ENCODE measurements at regions not wholly inside any gene's neighbourhood (a gene's known extent, or its start where the extent isn't known, plus 50 kb on each side); places are given as distances from the start of the nearest gene placed in this dataset.
A peak's percentile ranks its signal among the peaks of the same experiment; 100 is the strongest.

- Histone ChIP-seq H3K79me2 (ENCODE audit: low read length) (no peaks in the 10 kb centered on the region), H3K4me1 (ENCODE audit: low read length) (no peaks in the 10 kb centered on the region), H3K27me3 (ENCODE audit: low read length) (no peaks in the 10 kb centered on the region), H3K36me3 (ENCODE audit: insufficient read depth, low read length) (no peaks in the 10 kb centered on the region), H3K9me3 (ENCODE audit: low read length) (peaks cover 37% of the 10 kb centered on the region), H2AFZ (ENCODE audit: low read length) (no peak overlapping the region), H3K9ac (ENCODE audit: low read length) (no peak overlapping the region), H3K27ac (ENCODE audit: low read length) (no peak overlapping the region), H3K9me2 (replicated peaks; ENCODE audit: insufficient read depth, low read length) (no peaks in the 10 kb centered on the region), H3K4me3 (ENCODE audit: low read length) (no peak overlapping the region), H3K4me2 (ENCODE audit: low read depth, low read length, poor library complexity, severe bottlenecking) (no peak overlapping the region), H4K20me1 (ENCODE audit: insufficient read depth, low read depth, low read length) (no peaks in the 10 kb centered on the region)
- DNase-seq = no peak
These were observed 84.6 kb upstream of the PCDH17 start for GRCh38 chr13:57546942-57547341.

GRCh38 chr13:57552437-57552836 lies 79.1 kb upstream of the PCDH17 start:
- H3K4me3 ChIP-seq (ENCODE audit: low read length) = no peak overlapping the region
- no peak overlapping the region for H2AFZ ChIP-seq (ENCODE audit: low read length)
- H3K9ac ChIP-seq (ENCODE audit: low read length) = no peak overlapping the region
- no peaks in the 10 kb centered on the region for H3K36me3 ChIP-seq (ENCODE audit: insufficient read depth, low read length)
- no peaks in the 10 kb centered on the region for H3K79me2 ChIP-seq (ENCODE audit: low read length)
- no peak for DNase-seq
- no peaks in the 10 kb centered on the region for H3K27me3 ChIP-seq (ENCODE audit: low read length)
- peaks cover 48% of the 10 kb centered on the region for H3K9me3 ChIP-seq (ENCODE audit: low read length)
- no peak overlapping the region for H3K4me2 ChIP-seq (ENCODE audit: low read depth, low read length, poor library complexity, severe bottlenecking)
- no peak overlapping the region for H3K27ac ChIP-seq (ENCODE audit: low read length)
- H3K4me1 ChIP-seq (ENCODE audit: low read length) = no peaks in the 10 kb centered on the region
- no peaks in the 10 kb centered on the region for H3K9me2 ChIP-seq (replicated peaks; ENCODE audit: insufficient read depth, low read length)
- no peaks in the 10 kb centered on the region for H4K20me1 ChIP-seq (ENCODE audit: insufficient read depth, low read depth, low read length)

GRCh38 chr13:57553932-57554331 lies 77.6 kb upstream of the PCDH17 start:
- H3K9ac ChIP-seq (ENCODE audit: low read length) = no peak overlapping the region
- H3K4me3 ChIP-seq (ENCODE audit: low read length) = no peak overlapping the region
- DNase-seq = no peak
- no peaks in the 10 kb centered on the region for H3K27me3 ChIP-seq (ENCODE audit: low read length)
- H3K36me3 ChIP-seq (ENCODE audit: insufficient read depth, low read length) = no peaks in the 10 kb centered on the region
- H2AFZ ChIP-seq (ENCODE audit: low read length) = no peak overlapping the region
- no peaks in the 10 kb centered on the region for H3K9me2 ChIP-seq (replicated peaks; ENCODE audit: insufficient read depth, low read length)
- H3K79me2 ChIP-seq (ENCODE audit: low read length) = no peaks in the 10 kb centered on the region
- no peak overlapping the region for H3K4me2 ChIP-seq (ENCODE audit: low read depth, low read length, poor library complexity, severe bottlenecking)
- no peaks in the 10 kb centered on the region for H3K4me1 ChIP-seq (ENCODE audit: low read length)
- H3K27ac ChIP-seq (ENCODE audit: low read length) = no peak overlapping the region
- H3K9me3 ChIP-seq (ENCODE audit: low read length) = peaks cover 40% of the 10 kb centered on the region
- H4K20me1 ChIP-seq (ENCODE audit: insufficient read depth, low read depth, low read length) = no peaks in the 10 kb centered on the region

DNA sequence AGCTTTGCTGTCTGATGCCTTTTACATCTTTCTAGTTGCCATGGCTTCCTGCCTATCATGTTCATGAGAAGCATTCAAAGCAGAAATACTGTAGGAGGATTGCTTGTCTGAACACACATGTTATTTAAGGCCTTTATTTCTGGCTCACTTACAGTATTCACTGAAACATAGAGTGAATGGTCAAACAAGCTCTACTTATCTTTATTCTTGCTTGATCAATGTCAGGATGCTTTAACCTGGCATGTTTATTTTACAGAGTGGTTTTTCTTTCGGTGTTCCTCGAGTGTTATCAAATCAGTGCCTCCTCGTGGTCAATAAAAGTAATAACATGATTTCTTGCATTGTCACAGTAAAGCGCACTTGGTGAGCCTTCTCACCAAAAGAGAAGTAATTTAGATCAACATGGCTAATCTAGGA lies 73.5 kb upstream of the PCDH17 start:
- no peaks in the 10 kb centered on the region for H3K27me3 ChIP-seq (ENCODE audit: low read length)
- no peak overlapping the region for H3K9ac ChIP-seq (ENCODE audit: low read length)
- no peaks in the 10 kb centered on the region for H3K9me2 ChIP-seq (replicated peaks; ENCODE audit: insufficient read depth, low read length)
- no peak overlapping the region for H3K27ac ChIP-seq (ENCODE audit: low read length)
- H3K4me2 ChIP-seq (ENCODE audit: low read depth, low read length, poor library complexity, severe bottlenecking) = no peak overlapping the region
- no peak overlapping the region for H2AFZ ChIP-seq (ENCODE audit: low read length)
- H3K36me3 ChIP-seq (ENCODE audit: insufficient read depth, low read length) = no peaks in the 10 kb centered on the region
- H3K4me3 ChIP-seq (ENCODE audit: low read length) = no peak overlapping the region
- peak; percentile 63 for DNase-seq
- no peaks in the 10 kb centered on the region for H4K20me1 ChIP-seq (ENCODE audit: insufficient read depth, low read depth, low read length)
- no peaks in the 10 kb centered on the region for H3K4me1 ChIP-seq (ENCODE audit: low read length)
- no peaks in the 10 kb centered on the region for H3K79me2 ChIP-seq (ENCODE audit: low read length)
- H3K9me3 ChIP-seq (ENCODE audit: low read length) = peaks cover 25% of the 10 kb centered on the region

DNA sequence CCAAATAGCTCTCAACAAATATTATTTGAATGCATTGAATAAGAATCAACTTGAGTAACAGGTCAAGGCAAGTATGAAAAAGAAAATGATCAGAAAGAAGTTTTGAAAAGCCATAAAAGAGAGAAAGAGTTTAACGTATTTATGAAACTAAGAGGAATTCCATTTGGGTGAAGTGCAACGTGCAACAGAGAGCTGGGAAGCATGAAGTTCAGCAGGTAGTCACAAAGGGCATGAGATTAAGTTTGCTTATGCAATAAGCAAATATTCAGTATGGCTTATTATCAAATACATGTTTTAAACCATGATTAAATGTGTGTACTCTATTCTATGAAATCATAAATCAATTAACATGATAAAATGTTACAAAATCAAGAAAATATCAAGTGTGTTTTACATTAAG lies 62.7 kb upstream of the PCDH17 start:
- no peak overlapping the region for H3K27ac ChIP-seq (ENCODE audit: low read length)
- no peaks in the 10 kb centered on the region for H3K9me2 ChIP-seq (replicated peaks; ENCODE audit: insufficient read depth, low read length)
- H3K36me3 ChIP-seq (ENCODE audit: insufficient read depth, low read length) = no peaks in the 10 kb centered on the region
- peaks cover 15% of the 10 kb centered on the region for H3K9me3 ChIP-seq (ENCODE audit: low read length)
- H4K20me1 ChIP-seq (ENCODE audit: insufficient read depth, low read depth, low read length) = no peaks in the 10 kb centered on the region
- H3K4me2 ChIP-seq (ENCODE audit: low read depth, low read length, poor library complexity, severe bottlenecking) = no peak overlapping the region
- H3K9ac ChIP-seq (ENCODE audit: low read length) = no peak overlapping the region
- no peak overlapping the region for H2AFZ ChIP-seq (ENCODE audit: low read length)
- H3K79me2 ChIP-seq (ENCODE audit: low read length) = no peaks in the 10 kb centered on the region
- H3K4me1 ChIP-seq (ENCODE audit: low read length) = no peaks in the 10 kb centered on the region
- DNase-seq = no peak
- no peak overlapping the region for H3K4me3 ChIP-seq (ENCODE audit: low read length)
- no peaks in the 10 kb centered on the region for H3K27me3 ChIP-seq (ENCODE audit: low read length)

GRCh38 chr13:57569986-57570385 lies 61.6 kb upstream of the PCDH17 start:
- no peak overlapping the region for H3K4me3 ChIP-seq (ENCODE audit: low read length)
- no peaks in the 10 kb centered on the region for H3K36me3 ChIP-seq (ENCODE audit: insufficient read depth, low read length)
- no peak overlapping the region for H2AFZ ChIP-seq (ENCODE audit: low read length)
- no peaks in the 10 kb centered on the region for H3K4me1 ChIP-seq (ENCODE audit: low read length)
- H3K9me3 ChIP-seq (ENCODE audit: low read length) = peaks cover 23% of the 10 kb centered on the region
- no peak overlapping the region for H3K27ac ChIP-seq (ENCODE audit: low read length)
- H3K4me2 ChIP-seq (ENCODE audit: low read depth, low read length, poor library complexity, severe bottlenecking) = no peak overlapping the region
- no peaks in the 10 kb centered on the region for H4K20me1 ChIP-seq (ENCODE audit: insufficient read depth, low read depth, low read length)
- DNase-seq = no peak
- no peaks in the 10 kb centered on the region for H3K9me2 ChIP-seq (replicated peaks; ENCODE audit: insufficient read depth, low read length)
- H3K27me3 ChIP-seq (ENCODE audit: low read length) = no peaks in the 10 kb centered on the region
- H3K9ac ChIP-seq (ENCODE audit: low read length) = no peak overlapping the region
- H3K79me2 ChIP-seq (ENCODE audit: low read length) = no peaks in the 10 kb centered on the region
